ENCODE measurements at regions not wholly inside any gene's neighbourhood (a gene's known extent, or its start where the extent isn't known, plus 50 kb on each side); places are given as distances from the start of the nearest gene placed in this dataset.

DNA sequence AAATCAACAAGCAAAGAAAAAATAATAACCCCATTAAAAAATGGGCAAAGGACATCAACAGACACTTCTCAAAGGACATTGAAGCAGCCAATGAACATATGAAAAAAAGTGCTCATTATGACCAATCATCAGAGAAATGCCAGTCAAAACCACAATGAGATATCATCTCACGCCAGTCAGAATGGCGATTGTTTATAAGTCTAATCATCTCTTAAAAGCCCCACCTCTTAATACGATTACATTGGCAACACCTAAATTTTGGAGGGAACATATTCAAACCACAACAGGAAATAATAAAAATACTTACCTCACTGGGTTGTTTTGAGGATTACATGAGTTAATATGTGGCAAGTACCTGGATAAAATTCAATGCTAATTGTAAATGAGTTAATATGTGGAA, 57.1 kb upstream of the PLPPR4 start:
- TF ChIP-seq, protein P1, sequence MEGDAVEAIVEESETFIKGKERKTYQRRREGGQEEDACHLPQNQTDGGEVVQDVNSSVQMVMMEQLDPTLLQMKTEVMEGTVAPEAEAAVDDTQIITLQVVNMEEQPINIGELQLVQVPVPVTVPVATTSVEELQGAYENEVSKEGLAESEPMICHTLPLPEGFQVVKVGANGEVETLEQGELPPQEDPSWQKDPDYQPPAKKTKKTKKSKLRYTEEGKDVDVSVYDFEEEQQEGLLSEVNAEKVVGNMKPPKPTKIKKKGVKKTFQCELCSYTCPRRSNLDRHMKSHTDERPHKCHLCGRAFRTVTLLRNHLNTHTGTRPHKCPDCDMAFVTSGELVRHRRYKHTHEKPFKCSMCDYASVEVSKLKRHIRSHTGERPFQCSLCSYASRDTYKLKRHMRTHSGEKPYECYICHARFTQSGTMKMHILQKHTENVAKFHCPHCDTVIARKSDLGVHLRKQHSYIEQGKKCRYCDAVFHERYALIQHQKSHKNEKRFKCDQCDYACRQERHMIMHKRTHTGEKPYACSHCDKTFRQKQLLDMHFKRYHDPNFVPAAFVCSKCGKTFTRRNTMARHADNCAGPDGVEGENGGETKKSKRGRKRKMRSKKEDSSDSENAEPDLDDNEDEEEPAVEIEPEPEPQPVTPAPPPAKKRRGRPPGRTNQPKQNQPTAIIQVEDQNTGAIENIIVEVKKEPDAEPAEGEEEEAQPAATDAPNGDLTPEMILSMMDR (IDR thresholded peaks at IDR 0.05; ENCODE audit: borderline replicate concordance, extremely low read depth, low read length, poor library complexity, severe bottlenecking), result no peak
- TF ChIP-seq EZH2 (IDR thresholded peaks at IDR 0.05; ENCODE audit: borderline replicate concordance, low read depth, low read length, severe bottlenecking), result no peak
